GM03348 (cell line): ENCODE measurements at regions not wholly inside any gene's neighbourhood (a gene's known extent, or its start where the extent isn't known, plus 50 kb on each side); places are given as distances from the start of the nearest gene placed in this dataset.
"Not testable (repeated sequence)": the region's sequence is repeated elsewhere in the genome, so short reads cannot be mapped to it uniquely, and the experiment has no call there.

Experiments
- DNase-seq: peaks from one replicate; pipeline ENCODE4 v3.0.0; 2012; ENCODE audit warnings: low spot score

DNA sequence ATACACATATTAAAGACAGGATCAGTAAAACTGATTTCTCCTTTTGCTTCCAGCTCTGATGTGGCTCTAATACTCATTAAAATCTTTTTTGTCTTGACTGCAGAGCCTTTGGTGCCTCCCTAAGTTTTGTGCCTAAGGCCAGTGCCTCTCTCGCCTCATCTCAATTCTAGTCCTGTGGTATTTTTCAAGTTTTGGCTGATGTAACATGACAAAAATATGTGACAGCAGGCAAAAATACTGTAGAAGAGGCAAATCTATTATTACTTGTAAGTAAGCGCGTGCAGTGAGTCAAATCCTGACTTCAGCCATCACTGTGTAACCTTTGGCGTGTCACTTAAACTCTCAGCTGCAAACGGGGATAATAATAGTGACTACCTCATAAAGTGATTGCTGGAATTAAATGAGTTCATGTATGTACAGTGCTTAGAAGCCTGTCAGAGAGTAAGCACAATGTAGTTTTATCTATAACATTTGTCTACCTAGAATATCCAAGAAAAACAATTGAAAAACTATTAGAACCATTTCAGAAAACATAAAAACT lies 74.0 kb downstream of the MAB21L3 start:
- DNase-seq: no peak

DNA sequence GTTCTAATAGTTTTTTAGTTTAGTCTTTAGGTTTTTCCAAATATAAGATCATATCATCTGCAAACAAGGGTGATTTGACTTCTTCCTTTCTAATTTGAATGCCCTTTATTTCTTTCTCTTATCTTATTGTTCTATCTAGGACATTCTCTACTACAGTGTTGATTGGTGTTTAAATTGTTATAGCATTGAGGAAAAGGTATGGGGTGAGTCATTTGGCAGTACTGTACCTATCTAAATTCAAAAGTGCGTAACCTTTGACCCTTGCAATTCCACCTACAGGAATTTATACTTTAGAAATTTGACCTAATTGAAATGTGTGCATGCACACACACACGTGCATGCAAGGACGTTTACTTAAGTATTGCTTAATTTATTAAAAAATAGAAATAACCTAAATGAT lies 78.3 kb downstream of the MAB21L3 start:
- DNase-seq: no peak

DNA sequence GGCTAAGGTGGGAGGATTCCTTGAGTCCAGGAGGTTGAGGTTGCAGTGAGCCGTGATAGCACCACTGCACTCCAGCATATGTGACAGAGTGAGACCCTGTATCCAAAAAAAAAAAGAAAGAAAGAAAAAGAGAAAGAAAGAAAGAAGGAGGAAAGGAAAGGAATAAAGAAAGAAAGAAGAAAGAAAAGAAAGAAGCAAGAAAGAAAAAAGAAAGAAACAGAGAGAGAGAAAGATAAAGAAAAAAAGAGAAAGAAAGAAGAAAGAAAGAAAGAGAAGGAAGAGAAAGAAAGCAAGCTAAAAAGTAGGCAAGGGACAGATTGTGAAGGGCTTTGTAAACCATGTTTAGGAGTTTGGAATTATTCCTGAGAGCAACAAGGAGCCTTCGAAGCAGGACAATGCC lies 80.1 kb downstream of the MAB21L3 start:
- no peak for DNase-seq

DNA sequence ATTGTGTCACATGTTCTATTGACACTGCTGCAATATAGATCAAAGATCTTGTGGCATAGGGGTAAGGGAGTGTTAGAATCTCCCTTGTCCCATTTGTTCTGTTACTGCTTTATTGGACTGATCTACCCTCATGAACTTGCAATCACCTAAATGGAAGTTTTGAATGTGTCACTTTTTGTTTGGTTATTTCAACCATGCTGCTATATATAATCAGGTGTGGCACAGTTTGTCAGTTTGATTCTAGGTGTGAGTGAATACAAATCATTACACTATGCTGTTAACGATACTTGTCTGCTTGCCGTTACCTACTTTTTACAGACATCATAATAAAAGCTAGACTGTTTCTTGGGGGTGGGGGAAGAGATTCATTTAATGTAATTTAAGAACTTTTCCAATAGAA lies 82.6 kb downstream of the MAB21L3 start:
- DNase-seq: no peak

DNA sequence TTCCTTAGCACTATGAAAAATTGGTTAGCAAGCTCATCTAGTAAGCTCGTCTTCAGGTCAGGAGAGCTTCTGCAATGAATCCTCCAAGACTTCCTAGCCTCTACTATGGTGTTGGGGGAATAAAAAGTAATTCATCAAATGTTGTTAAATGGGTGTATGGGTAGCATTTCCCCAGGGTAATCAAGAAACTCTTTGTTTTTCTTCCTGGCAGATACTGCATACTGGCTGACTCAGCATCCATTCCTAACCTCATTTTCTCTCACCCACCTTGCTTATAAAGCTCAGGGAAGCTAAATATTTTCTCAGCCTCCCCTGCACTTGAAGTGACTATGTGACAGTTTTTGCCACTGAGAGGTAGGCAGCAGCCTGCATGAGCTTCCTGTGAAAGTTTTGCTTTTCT lies 83.4 kb downstream of the MAB21L3 start:
- no peak for DNase-seq

DNA sequence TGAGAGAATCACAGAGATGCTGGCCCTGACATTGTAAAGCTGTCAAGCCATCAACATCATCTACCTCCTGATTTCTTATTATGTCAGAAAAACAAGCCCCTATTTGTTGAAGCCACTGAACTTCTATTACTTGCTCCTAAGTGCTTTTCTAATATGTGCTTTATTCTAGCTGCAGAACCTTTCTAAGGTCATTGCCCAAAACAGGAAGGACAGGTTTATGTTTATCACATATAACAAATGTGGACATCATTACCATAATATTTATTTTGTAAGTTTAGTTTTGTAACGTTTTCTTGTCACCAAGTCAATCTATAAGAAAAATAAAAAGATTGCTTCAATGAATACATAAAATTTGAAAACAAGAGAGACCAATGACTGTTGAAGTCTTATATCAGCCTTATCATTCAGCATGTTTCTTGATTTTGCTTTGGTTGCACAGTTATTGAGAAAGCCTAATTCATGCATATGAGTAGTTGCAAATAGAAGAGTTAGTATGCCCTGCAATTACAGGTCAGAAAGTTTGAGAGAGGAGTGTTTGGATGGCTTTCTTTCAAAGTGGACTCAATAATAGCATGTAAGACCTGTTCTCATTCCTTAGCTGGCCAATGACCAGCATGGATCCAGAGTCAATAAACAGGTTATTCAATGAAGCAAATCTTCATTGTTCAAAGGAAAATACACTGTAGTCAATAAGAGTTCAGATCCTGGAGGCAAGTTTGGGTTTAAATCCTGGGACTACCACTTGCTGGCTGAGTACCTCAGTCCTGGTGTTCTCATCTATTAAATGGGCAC lies 84.1 kb downstream of the MAB21L3 start:
- no peak for DNase-seq

DNA sequence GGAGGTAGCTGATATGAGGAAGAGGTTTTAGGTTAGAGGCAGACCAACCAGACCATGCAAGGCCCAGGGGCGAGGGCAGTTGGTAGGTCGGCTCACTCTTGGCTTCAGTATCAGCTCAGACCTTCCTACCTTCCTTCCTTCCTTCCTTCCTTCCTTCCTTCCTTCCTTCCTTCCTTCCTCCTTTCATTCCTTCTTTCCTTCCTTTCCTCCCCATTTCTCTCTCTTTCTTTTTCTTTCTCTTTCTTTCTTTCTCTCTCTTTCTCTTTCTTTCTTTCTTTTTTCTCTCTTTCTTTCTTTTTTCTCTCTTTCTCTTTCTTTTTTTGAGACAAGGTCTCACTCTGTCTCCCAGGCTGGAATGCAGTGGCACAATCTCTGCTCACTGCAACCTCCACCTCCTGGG lies 89.1 kb downstream of the MAB21L3 start:
- DNase-seq: not testable (repeated sequence)

DNA sequence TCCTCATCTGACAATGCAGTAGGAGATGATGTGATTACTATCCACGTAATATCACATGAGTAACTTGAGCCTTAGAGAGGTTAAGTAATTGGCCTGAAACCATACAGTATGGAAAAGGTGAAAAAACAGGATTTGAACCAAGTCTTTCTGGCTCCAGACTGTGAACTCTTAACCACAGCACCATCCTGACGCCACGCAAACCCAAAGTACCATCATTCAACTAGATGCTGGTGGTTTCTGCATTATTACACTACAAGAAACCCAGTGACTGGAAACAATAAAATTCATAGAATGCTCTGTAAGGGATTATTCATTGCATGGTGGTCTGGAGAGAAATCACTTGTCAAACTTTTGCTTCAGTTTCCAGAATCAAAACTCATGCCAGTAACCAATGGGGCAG lies 90.7 kb downstream of the MAB21L3 start:
- DNase-seq: no peak

DNA sequence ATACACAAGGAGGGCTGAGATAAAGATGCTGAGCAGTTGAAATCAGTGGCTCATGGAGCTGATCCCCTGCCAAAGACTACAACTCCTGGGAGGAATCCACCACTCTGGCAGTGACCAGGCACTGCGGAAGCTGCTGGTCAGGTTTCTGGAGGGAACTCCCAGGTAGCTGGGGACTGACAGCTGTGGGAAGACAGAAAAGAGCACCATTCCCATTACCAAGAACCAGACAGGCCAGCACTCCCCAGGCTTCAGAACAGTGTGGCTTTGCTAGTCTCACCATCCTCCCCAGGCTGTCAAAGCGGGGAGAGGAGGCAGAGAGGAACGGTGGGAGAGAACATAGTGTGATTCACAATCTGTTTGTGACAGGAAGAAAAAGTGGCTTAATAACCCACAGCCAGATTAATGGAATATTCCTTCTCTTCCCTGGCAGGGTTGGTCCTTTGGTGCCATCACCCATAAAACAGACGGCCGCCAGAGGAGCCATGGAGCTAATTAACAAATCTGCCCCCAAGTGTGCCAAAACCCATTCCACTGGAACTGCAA lies 92.1 kb downstream of the MAB21L3 start:
- DNase-seq: no peak

DNA sequence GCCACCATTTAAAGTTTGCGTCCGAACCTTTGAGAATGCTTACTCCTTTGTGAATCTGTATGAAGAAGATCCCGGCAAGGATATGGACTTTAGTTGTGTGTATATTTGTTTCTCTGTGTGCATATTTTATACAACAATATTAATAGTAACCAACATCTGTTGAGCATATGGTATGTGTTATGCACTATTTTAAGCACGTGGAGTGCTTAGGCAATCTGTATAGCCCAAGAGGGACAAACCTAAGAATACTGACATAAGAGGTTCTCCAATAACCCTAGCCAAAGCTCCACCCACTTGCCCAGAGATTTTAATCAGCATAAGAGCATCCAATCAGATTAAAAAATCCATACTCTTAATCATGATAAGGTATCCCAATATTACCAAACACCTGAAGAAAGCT lies 92.7 kb downstream of the MAB21L3 start:
- no peak for DNase-seq

DNA sequence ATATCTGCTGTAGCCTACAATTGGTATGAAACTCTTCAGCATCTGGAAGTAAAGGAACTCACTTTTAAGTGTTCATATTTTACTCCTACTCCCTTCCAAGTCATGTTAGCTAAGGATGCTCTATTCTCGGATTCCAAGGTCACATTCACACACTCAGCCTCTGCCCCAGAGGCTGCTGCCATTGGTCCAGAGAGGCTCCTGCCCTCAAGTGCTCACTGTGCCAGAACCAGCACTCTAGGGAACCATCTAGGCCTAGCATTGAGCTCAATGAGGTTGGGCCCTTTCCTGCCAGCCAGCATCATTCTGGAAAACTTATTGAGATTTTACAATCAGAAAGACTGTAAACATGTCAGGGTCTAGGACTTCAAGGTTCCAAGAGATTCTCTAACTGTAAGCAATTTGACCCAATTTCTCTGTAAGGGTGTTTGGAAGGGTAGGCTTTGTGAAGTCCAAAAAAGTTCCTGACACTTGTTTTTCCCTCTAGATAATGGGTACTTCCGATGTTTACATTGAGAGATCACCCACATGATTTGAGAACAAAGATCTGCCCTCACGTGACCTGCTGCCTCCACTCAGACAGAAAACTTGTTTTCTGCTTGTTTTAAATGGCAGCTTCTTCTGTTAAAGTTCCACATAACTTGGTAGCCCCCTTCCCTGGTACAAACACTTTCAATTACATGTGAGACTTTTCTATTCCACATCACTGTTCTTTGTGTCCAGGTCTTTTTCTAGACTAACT lies 94.9 kb downstream of the MAB21L3 start:
- DNase-seq: no peak

DNA sequence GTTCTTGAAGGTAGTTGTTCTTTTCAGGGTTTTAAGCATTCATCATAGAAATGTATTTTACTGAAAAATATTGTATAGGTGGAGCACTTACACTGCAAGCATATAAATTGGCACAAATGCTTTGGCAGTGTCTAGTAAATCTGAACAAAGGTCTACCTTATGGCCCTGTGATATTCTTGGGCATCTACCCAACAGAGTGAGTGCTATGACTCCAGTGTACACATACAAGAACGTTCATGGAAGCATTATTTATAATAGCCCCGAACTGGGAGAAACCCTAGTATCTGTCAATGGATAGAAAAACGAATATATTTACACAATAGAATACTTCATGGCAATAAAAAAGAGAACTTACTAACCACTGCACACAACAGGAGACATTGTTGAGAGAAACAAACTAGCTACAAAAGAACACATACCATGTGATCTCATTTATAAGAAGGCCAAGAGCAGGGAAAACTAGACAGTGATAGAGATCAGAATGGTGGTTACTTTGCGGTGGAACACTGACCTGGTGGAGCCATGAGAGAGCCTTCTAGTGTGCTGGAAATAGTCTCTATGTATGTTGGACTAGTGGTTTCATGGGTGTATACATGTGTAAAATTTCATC lies 96.0 kb downstream of the MAB21L3 start:
- no peak for DNase-seq

DNA sequence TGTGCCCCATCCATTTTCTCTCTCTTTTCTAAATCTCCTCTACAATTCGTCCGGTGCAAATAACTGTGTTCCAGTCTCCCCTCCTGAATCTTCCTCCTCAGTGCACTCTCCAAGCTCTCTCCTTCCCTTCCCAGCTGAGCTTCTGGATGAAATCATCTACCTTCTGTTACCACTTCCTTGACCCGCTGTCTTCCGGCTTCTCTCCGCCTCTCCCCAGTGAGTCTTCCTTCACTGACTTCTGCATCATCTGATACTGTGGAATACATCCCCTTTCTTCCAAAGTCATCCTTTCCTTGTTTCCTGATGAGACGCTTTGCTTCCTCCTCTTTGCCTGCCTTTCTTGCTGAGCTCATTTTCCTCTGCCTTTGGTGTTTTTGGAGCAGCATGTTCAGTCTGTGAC lies 96.9 kb downstream of the MAB21L3 start:
- no peak for DNase-seq

DNA sequence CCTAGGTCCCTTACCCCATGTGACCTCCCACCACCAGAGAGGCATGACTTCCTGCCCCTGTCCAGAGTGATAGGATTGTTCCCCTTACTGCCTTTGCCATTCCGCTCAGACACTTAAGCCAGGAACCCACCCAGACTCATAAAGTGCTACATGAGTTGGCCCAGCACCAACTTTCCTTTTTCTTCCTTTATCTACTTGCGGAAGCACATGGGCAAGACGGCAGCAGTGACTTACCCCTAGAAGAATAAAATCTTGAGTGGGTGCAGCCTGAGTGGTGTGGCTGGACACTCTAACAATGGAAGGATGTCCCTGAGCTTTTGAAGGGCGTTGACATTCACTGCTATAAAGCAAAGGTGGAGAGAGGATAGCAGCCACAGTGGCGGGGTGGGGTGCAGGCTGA lies 100.1 kb downstream of the MAB21L3 start:
- DNase-seq: no peak

DNA sequence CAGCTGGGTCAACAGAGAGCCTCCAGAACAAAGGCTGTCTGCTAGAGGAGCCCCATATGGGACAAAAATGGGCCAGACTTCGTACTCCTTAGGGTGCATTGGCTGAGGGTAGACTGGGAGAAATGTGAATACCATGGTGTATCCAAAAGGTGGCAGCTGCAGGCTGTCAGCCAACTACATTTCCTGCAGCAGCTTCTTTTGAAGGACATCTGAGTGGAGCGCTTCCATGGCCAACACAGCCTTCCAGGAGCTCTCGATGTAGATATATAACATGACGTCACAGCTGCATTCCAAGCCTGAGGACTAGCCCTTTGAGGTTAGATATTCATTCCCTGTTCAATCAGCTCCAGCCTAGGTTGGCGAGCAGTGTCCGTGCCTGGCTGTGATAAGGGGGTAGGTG lies 107.7 kb downstream of the MAB21L3 start:
- no peak for DNase-seq

DNA sequence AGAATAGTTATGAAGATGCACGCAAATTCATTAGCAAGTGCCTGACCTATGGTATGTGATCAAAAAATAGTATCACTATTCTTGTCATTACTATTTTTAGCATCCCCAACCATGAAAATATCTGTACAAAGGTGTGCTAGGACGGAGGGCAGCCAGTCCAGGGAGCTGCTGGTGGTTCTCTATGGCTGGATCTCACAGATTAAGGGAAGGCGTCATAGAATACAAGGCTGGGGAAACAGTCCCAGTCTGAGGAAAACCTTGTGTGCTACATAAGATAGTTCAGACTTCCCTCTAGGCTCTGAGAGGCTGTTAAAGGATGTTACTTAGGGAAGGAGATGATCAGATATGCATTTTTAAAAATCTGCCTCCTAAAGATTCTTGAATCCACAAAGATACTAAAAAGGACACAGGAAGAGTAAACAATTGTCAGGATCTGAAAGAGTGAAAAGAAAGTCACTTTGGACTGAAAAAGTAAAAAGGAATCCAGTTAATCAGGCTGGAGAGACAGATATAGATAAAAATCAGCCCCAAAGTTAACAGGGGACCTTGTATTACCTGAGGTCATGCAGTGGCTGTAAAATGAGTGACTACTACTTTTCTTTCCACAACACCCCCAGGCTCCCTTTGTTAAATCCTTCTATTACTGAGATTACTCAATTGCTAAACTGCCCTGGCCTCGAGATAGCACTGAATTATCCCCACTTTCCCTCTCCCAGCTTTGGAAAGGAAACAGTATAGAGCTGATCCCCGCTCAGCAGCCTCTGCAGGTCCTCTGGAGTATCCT lies 108.6 kb downstream of the MAB21L3 start:
- DNase-seq: no peak

DNA sequence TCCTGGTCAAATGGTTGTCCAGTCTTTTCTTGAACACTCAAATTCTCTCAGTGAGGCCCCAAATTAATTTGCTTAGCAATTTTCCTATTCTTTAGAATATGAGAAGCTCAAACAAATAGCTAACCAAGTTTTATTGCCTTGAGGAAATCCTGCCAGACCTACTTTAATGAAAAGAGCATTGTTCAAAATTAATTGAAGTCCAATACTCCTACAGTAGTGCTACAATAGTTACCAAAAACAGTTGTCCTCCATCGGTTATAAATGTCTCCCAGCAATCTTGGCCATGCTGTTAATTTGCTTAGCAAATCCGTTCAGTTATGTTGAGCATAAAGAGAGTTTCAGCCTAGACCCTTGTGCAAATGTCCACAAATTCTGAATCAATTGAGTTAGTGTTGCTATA lies 112.9 kb downstream of the MAB21L3 start:
- DNase-seq: no peak

DNA sequence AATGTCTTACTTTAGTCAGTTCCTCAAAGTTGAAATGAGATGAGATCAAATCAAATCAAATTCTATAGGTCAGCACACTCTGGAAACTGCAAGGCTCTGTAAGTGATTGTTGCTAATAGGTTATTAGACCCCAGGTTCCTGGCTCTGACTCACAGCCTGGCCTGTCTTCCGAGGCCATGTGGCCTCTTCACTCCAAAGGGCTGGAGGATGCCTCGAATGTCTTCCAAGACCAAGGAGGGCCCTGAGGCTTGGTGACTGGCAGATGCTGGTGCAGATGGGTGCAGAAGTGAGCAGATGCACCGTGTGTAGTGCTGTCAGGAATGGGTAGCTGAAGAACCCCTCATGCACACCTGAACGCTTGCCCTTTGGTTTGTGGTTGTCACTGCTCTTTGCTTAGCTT lies 113.4 kb downstream of the MAB21L3 start:
- no peak for DNase-seq

DNA sequence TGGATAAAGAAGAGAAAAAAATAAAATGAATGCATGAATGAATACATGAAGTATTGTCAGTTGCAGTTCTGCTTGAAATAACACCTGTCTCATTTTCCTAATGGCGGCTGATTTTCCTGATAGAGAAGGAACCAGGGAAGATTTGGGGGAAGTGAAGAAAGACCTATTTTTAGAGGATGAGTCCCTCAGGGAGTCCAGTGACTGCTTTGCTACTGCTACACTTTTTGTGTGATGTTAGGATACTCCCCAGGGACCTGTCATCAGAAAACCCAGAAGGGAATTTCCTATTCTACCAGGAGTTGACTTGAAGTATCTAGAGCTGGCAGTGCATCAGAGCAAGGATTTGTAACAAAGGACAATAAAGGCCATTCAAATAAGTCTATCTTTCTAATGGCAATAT lies 114.8 kb downstream of the MAB21L3 start:
- no peak for DNase-seq

DNA sequence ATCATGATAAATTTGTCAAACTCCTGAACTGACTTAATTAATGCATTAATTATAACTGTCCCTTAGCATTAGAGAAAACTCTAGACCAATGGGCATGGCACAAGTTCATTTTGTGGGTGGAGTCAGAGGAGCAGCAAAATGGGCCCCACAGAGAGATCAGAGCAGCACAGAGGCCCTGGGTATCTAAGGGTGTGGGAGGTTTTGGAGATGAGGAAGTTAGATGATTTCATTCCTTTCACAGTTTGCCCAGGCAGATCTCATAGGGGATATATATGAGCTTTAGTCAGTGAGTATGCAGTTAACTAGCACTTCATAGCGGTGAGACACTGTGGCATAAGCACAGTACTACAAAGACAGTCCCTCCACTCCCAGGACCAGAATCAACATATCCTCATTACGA lies 117.3 kb downstream of the MAB21L3 start:
- DNase-seq: no peak

DNA sequence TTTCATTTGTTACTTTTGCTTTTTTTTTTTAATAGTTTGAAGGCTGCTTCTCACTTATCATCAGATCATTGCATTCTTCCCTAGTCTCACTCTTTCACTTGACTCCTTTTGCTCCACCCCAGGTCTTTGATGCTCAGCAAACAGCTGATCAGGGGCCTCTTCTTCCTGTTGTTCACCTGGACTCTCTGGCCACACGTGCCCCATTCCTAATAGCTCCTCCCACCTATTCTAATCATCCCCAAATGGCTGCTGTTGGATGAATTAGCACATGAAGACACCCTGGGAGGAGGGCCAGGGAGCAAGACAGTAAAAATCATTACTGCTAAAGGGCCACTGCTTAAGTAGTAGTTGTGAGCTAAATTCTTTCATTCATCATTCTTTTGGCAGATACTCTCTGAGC lies 119.5 kb downstream of the MAB21L3 start:
- DNase-seq: no peak

DNA sequence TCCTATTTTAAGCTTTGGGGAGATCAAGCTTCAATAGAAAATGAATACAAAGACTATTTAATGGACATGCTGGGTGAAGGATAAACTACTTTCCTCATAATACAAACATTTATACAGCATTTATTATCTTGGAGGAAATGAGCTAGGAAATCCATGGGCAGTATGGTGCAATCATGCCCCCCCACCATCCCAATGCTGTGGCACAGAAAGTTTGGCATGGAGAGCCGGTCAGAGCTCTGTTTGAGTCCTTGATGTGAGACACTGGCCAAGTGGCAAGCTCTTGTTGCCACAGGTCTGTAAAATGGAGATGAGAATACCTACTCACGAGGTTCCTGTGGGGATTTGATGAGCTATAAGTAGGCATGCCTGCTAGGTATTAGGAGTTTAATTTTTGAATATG lies 120.6 kb downstream of the MAB21L3 start:
- DNase-seq: no peak
